Panc1 (cell line): ENCODE measurements at regions not wholly inside any gene's neighbourhood (a gene's known extent, or its start where the extent isn't known, plus 50 kb on each side); places are given as distances from the start of the nearest gene placed in this dataset.

ENCODE experiments used
- CTCF ChIP-seq: fragments of 450-650 bp; IDR thresholded peaks from 2 replicates; pipeline ENCODE4 v1.5.1; 2017; ENCODE audit warnings: mild to moderate bottlenecking
- REST ChIP-seq, 2 experiments: IDR thresholded peaks; 2 replicates each; pipeline ENCODE4 v1.6.1; 2011 to 2012; ENCODE audit warnings: low read depth in 2 of 2, control low read depth in 1 of 2, low read length in 1 of 2, mild to moderate bottlenecking in 1 of 2, moderate library complexity in 1 of 2; ENCODE audit not compliant: insufficient read depth in 1 of 2
- TCF7L2 ChIP-seq: IDR thresholded peaks from 2 replicates; pipeline ENCODE4 v1.6.1; 2011; ENCODE audit warnings: mild to moderate bottlenecking, low read depth, low read length, inconsistent platforms

GRCh38 chr6:137334094-137334493 is 114.9 kb upstream of the IFNGR1 start:
- TF ChIP-seq CTCF (no peak), TCF7L2 (no peak), REST (IDR thresholded peaks at IDR 0.05; ENCODE audit: insufficient read depth in 1 of 2, low read depth in 2 of 2, low read length in 1 of 2) (no peak)
